Activated CD8-positive, alpha-beta T cell treated with anti-CD3 and anti-CD28 coated beads for 36 hours (primary cell): ENCODE measurements at regions not wholly inside any gene's neighbourhood (a gene's known extent, or its start where the extent isn't known, plus 50 kb on each side); places are given as distances from the start of the nearest gene placed in this dataset.

Experiments
- ATAC-seq: fragments of 200-7000 bp; cut with Tn5 transposase; one replicate; pipeline ENCODE4 v1.10.0; 2021; ENCODE audit warnings: mild to moderate bottlenecking, moderate library complexity
- CTCF ChIA-PET: fragments of 350-600 bp; sonication (Branson Sonifier 250); formaldehyde crosslinking; loops from one replicate; lab custom pipeline; 2021; ENCODE audit warnings: antibody characterized with exemption; lab: Charles Lee
- POLR2A ChIA-PET: fragments of 350-600 bp; sonication (Branson Sonifier 250); formaldehyde crosslinking; loops from one replicate; lab custom pipeline; 2021; ENCODE audit warnings: antibody characterized with exemption; lab: Charles Lee
- DNase-seq: peaks from one replicate; pipeline ENCODE4 v3.0.0-alpha.2; 2020
- H3K27ac Mint-ChIP-seq: one replicate; pipeline ENCODE4 v1.8.0; 2021; ENCODE audit warnings: mild to moderate bottlenecking, mixed read lengths
- H3K27me3 Mint-ChIP-seq: one replicate; pipeline ENCODE4 v1.8.0; 2021; ENCODE audit warnings: mixed read lengths
- H3K36me3 Mint-ChIP-seq: one replicate; pipeline ENCODE4 v1.8.0; 2021; ENCODE audit warnings: low read depth, mixed read lengths
- H3K4me1 Mint-ChIP-seq: one replicate; pipeline ENCODE4 v1.8.0; 2021; ENCODE audit warnings: low read depth, mixed read lengths
- H3K4me3 Mint-ChIP-seq: one replicate; pipeline ENCODE4 v1.8.0; 2021; ENCODE audit warnings: mild to moderate bottlenecking, moderate library complexity, mixed read lengths
- H3K9me3 Mint-ChIP-seq: one replicate; pipeline ENCODE4 v1.8.0; 2021; ENCODE audit warnings: mixed read lengths
- CTCF ChIP-seq: fragments of 200-600 bp; IDR thresholded peaks from one replicate; pipeline ENCODE4 v1.8.0; 2022; ENCODE audit warnings: antibody characterized with exemption, mild to moderate bottlenecking
- intact Hi-C: fragments of 100-400 bp; cut with micrococcal nuclease; formaldehyde crosslinking; loops from one replicate; pipeline ENCODE4 v1.10.0; 2022

- H3K36me3 Mint-ChIP-seq, result no peaks in the 10 kb centered on the region
- no peaks in the 10 kb centered on the region for H3K4me1 Mint-ChIP-seq
- DNase-seq (no peak), ATAC-seq (no peak)
- no peak overlapping the region for H3K27ac Mint-ChIP-seq
- peaks cover 9% of the 10 kb centered on the region for H3K27me3 Mint-ChIP-seq
- ChIA-PET POLR2A (no interaction called here), CTCF (no interaction called here)
- H3K4me3 Mint-ChIP-seq, result no peak overlapping the region
- no peak for TF ChIP-seq CTCF
- H3K9me3 Mint-ChIP-seq, result peaks cover 2% of the 10 kb centered on the region
- intact Hi-C loops, result no loop called here
Measured at GRCh38 chr6:167532410-167533288, 207.8 kb downstream of the TTLL2 start.

- Mint-ChIP-seq H3K27me3 (peaks cover 19% of the 10 kb centered on the region), H3K9me3 (peaks cover 2% of the 10 kb centered on the region), H3K27ac (no peak overlapping the region), H3K4me1 (no peaks in the 10 kb centered on the region), H3K36me3 (no peaks in the 10 kb centered on the region), H3K4me3 (no peak overlapping the region)
- DNase-seq (no peak), ATAC-seq (no peak)
- TF ChIP-seq CTCF, result no peak
- CTCF ChIA-PET, result no interaction called here
- intact Hi-C loops, result no loop called here
- POLR2A ChIA-PET, result no interaction called here
Measured at GRCh38 chr6:167533851-167534250, 209.0 kb downstream of the TTLL2 start.

- Mint-ChIP-seq H3K27ac (no peak overlapping the region), H3K4me1 (no peaks in the 10 kb centered on the region), H3K36me3 (no peaks in the 10 kb centered on the region), H3K4me3 (no peak overlapping the region), H3K9me3 (peaks cover 2% of the 10 kb centered on the region), H3K27me3 (peaks cover 16% of the 10 kb centered on the region)
- no peak for TF ChIP-seq CTCF
- no peak for DNase-seq
- CTCF ChIA-PET, result no interaction called here
- intact Hi-C loops, result no loop called here
- POLR2A ChIA-PET, result no interaction called here
- no peak for ATAC-seq
Measured at GRCh38 chr6:167537816-167538215, 212.9 kb downstream of the TTLL2 start.

- intact Hi-C loops, result no loop called here
- POLR2A ChIA-PET, result no interaction called here
- CTCF ChIA-PET, result no interaction called here
- Mint-ChIP-seq H3K27me3 (peaks cover 16% of the 10 kb centered on the region), H3K4me1 (no peaks in the 10 kb centered on the region), H3K9me3 (peaks cover 2% of the 10 kb centered on the region), H3K36me3 (no peaks in the 10 kb centered on the region), H3K27ac (no peak overlapping the region), H3K4me3 (no peak overlapping the region)
- no peak for ATAC-seq
- no peak for TF ChIP-seq CTCF
- no peak for DNase-seq
Measured at GRCh38 chr6:167538746-167539145, 213.9 kb downstream of the TTLL2 start.

- no peak for DNase-seq
- Mint-ChIP-seq H3K9me3 (peaks cover under 1% of the 10 kb centered on the region), H3K27ac (no peak overlapping the region), H3K4me1 (no peaks in the 10 kb centered on the region), H3K27me3 (peaks cover 14% of the 10 kb centered on the region), H3K4me3 (no peak overlapping the region), H3K36me3 (no peaks in the 10 kb centered on the region)
- ChIA-PET POLR2A (no interaction called here), CTCF (no interaction called here)
- no peak for TF ChIP-seq CTCF
- intact Hi-C loops, result no loop called here
- ATAC-seq, result no peak
Measured at GRCh38 chr6:167540796-167541195, 215.9 kb downstream of the TTLL2 start.
